Suppressor macrophage treated with lipopolysaccharide for 1 hour (primary cell): ENCODE measurements at regions not wholly inside any gene's neighbourhood (a gene's known extent, or its start where the extent isn't known, plus 50 kb on each side); places are given as distances from the start of the nearest gene placed in this dataset.
"Not testable (repeated sequence)": the region's sequence is repeated elsewhere in the genome, so short reads cannot be mapped to it uniquely, and the experiment has no call there.

Experiments used
- DNase-seq, 3 donors: peaks; one replicate each; pipeline ENCODE4 v3.0.0-alpha.2; 2020 to 2022

DNA sequence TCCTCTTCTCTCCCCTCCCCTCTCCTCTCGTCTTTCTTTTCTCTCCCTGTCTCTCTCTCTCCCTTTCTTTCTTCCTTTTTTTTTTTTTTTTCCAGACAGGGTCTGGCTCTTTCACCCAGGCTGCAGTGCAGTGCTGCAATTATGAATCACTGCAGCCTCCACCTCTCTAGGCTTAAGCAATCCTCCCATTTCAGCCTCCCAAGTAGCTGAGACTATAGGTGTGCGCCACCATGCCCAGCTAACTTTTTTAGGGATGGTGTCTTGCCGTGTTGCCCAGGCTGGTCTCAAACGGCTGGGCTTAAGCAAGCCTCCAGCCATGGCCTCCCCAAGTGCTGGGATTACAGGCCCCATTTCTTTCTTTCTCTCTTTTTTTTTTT is 59.9 kb upstream of the NCOA3 start:
- no peak for DNase-seq

DNA sequence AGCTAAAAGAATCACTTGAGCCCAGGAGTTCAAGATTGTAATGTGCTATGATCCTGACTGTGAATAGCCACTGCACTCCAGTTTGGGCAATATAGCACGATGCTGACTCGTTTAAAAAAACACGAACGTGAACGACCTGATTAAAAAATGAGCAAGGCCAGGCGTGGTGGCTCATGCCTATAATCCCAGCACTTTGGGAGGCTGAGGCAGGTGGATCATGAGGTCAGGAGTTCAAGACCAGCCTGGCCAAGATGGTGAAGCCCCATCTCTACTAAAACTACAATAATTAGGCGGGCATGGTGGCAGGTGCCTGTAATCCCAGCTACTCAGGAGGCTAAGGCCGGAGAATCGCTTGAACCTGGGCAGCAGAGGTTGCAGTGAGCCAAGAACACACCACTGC is 58.6 kb upstream of the NCOA3 start:
- not testable (repeated sequence) for DNase-seq

DNA sequence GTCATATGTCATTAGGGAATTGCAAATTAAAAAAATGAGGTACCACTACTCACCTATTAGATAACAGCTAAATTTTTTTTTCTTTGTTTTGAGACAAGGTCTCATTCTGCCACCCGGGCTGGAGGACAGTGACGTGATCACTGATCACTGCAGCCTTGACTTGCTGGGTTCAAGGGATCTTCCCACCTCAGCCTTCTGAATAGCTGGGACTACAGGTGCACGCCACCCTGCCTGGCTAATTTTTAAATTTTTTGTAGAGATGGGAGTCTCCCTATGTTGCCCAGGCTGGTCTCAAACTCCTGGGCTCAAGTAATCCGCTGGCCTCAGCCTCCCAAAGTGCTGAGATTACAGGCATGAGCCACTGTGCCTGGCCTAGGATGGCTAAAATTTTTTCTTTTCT is 57.1 kb upstream of the NCOA3 start:
- no peak for DNase-seq

DNA sequence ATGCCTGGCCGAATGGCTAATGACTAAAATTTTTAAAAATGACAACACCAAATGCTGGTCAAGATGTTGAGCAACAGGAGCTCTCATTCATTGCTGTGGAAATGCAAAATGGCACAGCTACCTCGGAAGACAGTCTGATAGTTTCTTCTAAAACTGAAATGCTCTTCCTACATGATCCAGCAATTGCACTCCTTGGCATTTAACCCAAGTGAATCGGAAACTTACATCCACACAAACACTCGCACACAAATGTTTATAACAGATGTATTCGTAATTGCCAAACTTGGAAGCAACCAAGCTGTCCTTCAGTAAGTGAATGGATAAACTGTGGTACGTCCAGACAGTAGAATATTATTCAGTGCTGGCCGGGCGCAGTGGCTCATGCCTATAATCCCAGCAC is 56.4 kb upstream of the NCOA3 start:
- DNase-seq: no peak

DNA sequence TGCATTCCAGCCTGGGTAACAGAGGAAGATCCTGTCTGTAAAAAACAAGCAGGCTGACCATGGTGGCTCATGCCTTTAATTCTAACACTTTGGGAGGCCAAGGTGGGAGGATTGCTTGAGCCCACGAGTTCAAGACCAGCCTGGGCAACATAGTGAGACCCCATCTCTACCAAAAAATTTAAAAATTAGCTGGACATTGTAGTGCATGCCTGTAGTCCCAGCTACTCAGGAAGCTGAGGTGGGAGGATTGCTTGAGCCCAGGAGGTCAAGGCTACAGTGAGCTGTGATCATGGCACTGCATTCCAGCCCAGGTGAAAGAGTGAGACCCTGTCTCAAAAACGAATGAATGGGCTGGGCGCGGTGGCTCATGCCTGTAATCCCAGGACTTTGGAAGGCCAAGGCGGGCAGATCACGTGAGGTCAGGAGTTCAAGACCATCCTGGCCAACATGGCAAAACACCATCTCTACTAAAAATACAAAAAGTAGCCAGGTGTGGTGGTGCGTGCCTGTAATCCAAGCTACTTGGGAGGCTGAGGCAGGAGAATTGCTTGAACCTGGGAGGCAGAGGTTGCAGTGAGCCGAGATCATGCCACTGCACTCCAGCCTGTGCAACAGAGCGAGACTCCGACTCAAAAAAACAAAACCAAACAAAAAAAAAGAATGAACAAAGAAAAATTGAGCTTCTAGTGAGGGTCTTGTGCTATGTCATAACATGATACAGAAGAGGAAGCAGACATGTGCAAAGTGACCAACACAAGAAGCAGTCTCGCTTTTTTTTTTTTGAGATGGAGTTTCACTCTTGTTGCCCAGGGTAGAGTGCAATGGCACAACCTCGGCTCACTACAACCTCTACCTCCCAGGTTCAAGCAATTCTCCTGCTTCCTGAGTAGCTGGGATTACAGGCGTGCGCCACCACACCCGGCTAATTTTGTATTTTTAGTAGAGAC is 54.1 kb upstream of the NCOA3 start:
- not testable (repeated sequence) for DNase-seq

DNA sequence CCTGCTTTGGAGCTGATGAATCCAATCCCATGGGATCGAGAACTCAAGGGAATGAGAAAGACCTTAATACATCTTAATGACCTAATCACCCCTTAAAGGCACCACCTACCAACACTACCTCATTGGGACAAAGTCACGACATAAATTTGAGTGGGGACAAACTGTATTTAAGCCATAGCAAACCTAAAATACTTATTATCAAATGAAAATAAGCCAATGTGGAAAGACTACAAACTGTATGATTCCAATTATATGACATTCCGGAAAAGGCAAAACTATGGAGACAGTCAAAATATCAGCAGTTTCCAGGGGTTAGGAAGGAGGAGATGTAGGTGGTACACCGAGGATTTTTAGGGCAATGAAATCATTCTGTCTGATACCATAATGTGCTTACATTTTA is 53.3 kb upstream of the NCOA3 start:
- no peak for DNase-seq

DNA sequence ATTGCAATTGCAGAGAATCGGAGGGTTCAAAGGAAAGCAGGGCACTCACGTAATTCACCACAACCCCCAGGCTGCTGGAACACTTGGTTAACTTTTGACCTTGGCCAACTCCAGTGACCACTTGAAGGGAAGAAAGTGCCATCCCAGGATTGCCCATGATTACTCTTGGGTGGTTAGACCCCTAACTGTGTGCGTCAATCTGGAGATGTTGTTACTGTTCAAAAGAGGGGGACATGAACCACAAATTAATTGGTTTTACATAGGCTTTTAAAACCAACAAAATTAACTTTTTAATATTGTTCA is 50.1 kb upstream of the NCOA3 start:
- DNase-seq: no peak
